GM21786 (cell line): ENCODE measurements at regions not wholly inside any gene's neighbourhood (a gene's known extent, or its start where the extent isn't known, plus 50 kb on each side); places are given as distances from the start of the nearest gene placed in this dataset.
"Not testable (repeated sequence)": the region's sequence is repeated elsewhere in the genome, so short reads cannot be mapped to it uniquely, and the experiment has no call there.

Experiments used
- ATAC-seq: cut with Tn5 transposase; IDR thresholded peaks from one replicate; pipeline ENCODE4 v1.9.1; 2021; ENCODE audit not compliant: unreplicated experiment

- no peak for ATAC-seq
Observed at GRCh38 chr16:16928532-16929109, 542.1 kb downstream of the XYLT1 start.

GRCh38 chr16:16930309-16931000 is 540.3 kb downstream of the XYLT1 start:
- no peak for ATAC-seq

DNA sequence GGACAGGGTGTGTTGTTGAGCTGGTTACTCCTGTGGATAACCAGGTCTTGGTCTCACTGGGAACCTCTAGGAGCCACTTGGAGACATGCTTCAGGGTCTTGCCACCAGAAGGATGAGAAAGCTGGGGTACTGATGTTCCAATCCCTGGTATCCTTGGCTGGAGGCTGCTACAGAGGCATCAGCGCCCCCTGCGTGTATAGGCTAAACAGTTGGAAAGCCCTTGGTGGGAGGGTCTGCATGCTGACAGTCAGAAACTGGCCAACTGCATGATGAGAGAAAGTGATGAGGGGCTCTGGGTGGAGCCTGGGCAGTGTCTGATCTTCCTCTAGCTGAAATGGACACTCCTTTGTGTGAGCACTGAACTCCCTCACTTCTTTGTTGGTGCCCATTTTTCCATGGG is 536.9 kb downstream of the XYLT1 start:
- ATAC-seq, result no peak

GRCh38 chr16:16934660-16935059 is 536.1 kb downstream of the XYLT1 start:
- no peak for ATAC-seq

GRCh38 chr16:16935909-16936308 is 534.9 kb downstream of the XYLT1 start:
- ATAC-seq, result not testable (repeated sequence)

DNA sequence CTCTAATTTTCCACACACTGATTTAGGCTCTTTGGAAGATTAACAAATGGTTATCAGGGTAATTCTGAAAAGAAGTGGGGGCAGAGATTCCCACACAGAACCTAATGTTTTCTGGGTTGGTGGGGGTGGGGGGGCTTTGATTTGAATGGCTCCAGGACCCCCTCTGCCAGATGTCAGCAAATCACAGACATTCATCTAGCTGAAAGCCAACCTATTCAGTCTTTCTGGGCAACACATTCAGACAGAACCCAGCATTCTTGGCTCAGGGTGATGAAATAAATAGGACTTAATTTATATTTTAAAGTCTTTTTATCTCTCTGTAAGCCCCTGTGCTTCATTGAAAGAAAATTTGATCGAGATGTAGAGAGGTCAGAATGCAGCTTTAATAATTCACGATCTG is 533.2 kb downstream of the XYLT1 start:
- no peak for ATAC-seq

GRCh38 chr16:16938009-16938408 is 532.8 kb downstream of the XYLT1 start:
- no peak for ATAC-seq

- no peak for ATAC-seq
Observed at GRCh38 chr16:16938980-16939379, 531.8 kb downstream of the XYLT1 start.

DNA sequence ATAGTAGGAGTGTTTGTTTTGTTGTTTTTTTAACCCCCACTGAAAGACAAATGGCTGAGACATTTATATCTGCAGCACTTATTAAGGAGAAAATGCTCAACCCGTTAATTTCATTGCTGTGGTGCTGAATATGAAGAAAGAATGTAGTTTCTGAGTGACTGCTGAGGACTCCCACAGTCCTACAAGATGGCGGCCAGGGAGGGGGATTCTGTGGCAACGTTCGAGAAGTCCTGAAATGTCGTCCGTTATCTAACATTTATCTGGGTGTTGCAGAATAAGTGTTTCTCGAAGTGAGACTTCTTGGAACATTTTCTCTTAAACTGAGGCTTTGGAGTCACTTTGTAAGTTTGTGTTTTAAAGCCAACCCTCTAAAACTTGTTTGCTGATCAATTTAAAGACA is 530.4 kb downstream of the XYLT1 start:
- ATAC-seq, result no peak

DNA sequence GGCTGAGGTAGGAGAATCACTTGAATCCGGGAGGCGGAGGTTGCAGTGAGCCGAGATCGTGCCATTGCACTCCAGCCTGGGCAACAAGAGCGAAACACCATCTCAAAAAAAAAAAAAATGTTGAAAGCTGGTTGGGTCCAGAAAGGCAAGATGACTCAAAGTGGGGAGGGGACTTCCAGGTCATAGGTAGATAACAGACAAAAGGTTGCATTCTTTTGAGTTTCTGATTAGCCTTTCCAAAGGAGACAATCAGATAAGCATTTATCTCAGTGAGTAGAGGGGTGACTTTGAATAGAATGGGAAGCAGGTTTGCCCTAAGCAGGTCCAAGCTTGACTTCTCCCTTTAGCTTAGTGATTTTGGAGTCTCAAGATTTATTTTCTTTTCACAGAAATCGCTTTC is 527.9 kb downstream of the XYLT1 start:
- not testable (repeated sequence) for ATAC-seq

DNA sequence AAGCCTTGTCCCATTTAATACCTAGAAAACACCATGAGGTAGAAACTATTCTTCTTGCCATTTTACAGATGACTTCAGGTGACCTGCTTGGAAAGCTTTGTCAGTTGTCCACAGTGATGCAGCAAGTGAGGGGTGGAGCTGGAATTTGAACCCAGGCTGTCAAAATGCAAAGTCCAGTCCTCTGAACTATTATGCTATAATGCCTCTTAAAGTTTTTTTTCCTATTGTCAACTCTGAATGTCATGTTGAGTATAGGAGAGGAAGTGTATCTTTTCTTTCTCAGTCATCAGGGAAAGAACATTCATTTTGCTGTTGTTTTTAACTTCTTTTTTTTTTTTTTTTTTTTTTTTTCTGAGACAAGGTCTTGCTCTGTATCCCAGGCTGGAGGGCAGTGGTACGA is 525.6 kb downstream of the XYLT1 start:
- no peak for ATAC-seq

DNA sequence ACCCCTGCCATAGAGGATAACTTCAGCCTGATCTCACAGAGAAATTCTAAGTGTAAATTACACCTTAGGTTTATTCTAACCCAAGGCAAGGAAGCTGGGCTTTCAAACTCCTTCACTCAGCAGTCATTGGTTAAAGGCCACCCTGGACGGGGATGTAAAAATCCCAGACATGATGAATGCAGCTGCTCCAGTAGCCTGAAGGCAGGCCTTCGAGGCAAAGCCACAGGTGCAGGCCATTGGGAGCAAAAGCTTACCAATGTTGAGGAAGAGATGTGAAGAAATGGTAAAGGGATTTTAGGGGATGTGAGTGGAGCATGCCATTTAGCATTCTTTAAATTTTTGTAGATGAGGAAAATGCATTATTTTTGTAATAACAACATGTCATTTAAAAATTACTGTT is 514.4 kb downstream of the XYLT1 start:
- ATAC-seq, result no peak

GRCh38 chr16:16960785-16961184 is 510.0 kb downstream of the XYLT1 start:
- ATAC-seq, result no peak

- no peak for ATAC-seq
Observed at GRCh38 chr16:16966439-16966838, 504.3 kb downstream of the XYLT1 start.

- ATAC-seq, result no peak
Observed at GRCh38 chr16:16971042-16971441, 499.7 kb downstream of the XYLT1 start.

- no peak for ATAC-seq
Observed at GRCh38 chr16:16972831-16973230, 497.9 kb downstream of the XYLT1 start.

DNA sequence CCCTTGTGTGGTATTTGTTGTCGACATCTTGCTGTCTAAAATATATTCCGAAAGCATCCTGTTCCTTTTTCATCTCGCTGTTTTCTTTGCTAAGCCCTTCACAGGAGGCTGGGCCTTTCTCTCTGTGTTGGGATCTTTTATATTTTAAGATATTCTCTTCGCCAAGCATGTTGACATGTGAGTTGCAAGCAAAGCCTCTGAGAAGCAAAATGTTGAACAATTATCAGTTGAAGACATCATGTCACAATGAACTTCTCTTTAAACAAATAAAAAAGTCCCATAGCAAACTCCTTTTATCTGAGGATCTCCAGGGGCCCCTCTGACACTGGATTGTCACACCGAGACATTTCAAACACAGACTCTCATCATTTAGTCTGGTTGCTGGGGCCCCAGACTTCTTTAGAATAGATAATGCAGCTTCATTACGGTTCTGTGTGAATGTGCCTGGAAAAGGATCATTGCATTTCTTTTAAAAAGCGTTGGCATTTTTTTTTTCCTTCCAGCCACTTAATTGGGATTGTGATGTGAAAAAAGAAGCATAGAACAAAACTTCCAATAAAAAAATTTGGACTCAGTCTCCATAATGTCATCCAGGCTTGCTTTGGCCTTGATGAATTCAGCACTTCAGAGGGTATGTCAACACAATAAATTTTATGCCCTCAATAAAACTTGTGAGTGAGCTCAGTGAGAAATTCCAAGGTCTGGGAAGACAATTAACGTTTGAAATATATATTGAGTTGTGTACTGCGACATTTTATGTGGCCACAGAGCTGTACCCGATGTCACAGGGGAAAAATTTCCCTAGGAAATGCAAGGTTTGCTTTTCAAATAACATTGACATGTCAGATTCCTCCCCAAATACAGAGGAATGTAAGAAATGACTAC is 496.8 kb downstream of the XYLT1 start:
- no peak for ATAC-seq

- no peak for ATAC-seq
Observed at GRCh38 chr16:16982614-16983013, 488.1 kb downstream of the XYLT1 start.

GRCh38 chr16:16983582-16983981 is 487.2 kb downstream of the XYLT1 start:
- ATAC-seq, result no peak

GRCh38 chr16:16984091-16984490 is 486.7 kb downstream of the XYLT1 start:
- not testable (repeated sequence) for ATAC-seq

DNA sequence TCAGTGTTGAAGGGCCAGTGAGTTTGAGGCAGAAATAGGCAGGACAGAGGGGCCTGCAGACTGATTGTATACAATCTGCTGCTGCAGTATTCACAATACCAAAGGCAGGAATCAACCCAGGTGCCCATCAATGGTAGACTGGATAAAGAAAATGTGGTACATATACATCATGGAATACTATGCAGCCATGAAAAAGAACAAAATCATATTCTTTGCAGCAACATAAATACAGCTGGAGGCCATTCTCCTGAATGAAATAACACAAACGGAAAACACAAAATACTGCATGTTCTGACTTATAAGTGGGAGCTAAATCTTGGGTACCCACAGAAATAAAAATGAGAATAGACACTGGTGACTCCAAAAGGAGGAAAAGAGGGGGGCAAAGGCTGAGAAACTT is 485.1 kb downstream of the XYLT1 start:
- ATAC-seq, result no peak

GRCh38 chr16:16988963-16989362 is 481.8 kb downstream of the XYLT1 start:
- ATAC-seq, result no peak
